ENCODE measurements at regions not wholly inside any gene's neighbourhood (a gene's known extent, or its start where the extent isn't known, plus 50 kb on each side); places are given as distances from the start of the nearest gene placed in this dataset.
"Not testable (repeated sequence)": the region's sequence is repeated elsewhere in the genome, so short reads cannot be mapped to it uniquely, and the experiment has no call there.

GRCh38 chr2:111472844-111473403 is 352.2 kb downstream of the BCL2L11 start:
- not testable (repeated sequence) for TF ChIP-seq CTCF (IDR thresholded peaks at IDR 0.05); EP300 (IDR thresholded peaks at IDR 0.05; ENCODE audit: low read depth); POLR2A (IDR thresholded peaks at IDR 0.05); POLR2AphosphoS5 (IDR thresholded peaks at IDR 0.05)
